Adipocyte (in vitro differentiated cells): ENCODE measurements at regions not wholly inside any gene's neighbourhood (a gene's known extent, or its start where the extent isn't known, plus 50 kb on each side); places are given as distances from the start of the nearest gene placed in this dataset.

Source experiments
- DNase-seq: peaks from one replicate; pipeline ENCODE4 v3.0.0-alpha.2; 2015; ENCODE audit warnings: low read depth
- H3K27me3 ChIP-seq: replicated peaks from 2 replicates; pipeline ENCODE4 v1.7.0; 2013; ENCODE audit warnings: mild to moderate bottlenecking, low read length, moderate library complexity; ENCODE audit not compliant: control insufficient read depth, insufficient read depth
- H3K36me3 ChIP-seq: 2 replicates; pipeline ENCODE4 v1.7.0; 2013; ENCODE audit warnings: low read length, mild to moderate bottlenecking, moderate library complexity; ENCODE audit not compliant: control insufficient read depth, insufficient read depth, severe bottlenecking
- H3K4me1 ChIP-seq: 2 replicates; pipeline ENCODE4 v1.7.0; 2013; ENCODE audit warnings: mild to moderate bottlenecking, low read length, moderate library complexity; ENCODE audit not compliant: control insufficient read depth, insufficient read depth
- H3K4me3 ChIP-seq: 2 replicates; pipeline ENCODE4 v1.7.0; 2013; ENCODE audit warnings: mild to moderate bottlenecking, low read length, moderate library complexity
- H3K9ac ChIP-seq: 2 replicates; pipeline ENCODE4 v1.7.0; 2013; ENCODE audit warnings: mild to moderate bottlenecking, low read length, moderate library complexity
- H3K9me3 ChIP-seq: 2 replicates; pipeline ENCODE4 v1.7.0; 2013; ENCODE audit warnings: mild to moderate bottlenecking, low read length, moderate library complexity; ENCODE audit not compliant: control insufficient read depth

DNA sequence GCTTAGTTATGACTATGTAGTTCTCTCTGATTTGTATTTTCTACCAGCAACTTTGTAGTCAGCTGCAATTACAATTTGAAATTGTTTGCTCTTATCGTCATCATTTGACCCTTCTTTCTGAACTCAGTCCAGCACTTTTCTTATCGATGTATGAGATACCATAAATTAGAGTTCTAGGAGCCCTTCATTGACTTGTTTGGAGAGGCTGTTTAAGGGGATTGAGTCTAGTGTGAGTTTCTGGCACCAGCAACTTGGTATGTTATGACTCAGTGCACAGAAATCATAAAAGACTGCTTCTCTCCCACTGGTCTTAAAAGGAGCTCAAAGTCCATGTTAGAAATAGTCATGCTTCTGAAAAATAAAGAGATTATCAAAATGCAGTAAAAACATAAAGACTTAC is 190.3 kb downstream of the TENT5A start:
- peak; percentile 78 for DNase-seq
- Histone ChIP-seq H3K9ac (no peak overlapping the region), H3K9me3 (no peaks in the 10 kb centered on the region), H3K36me3 (no peaks in the 10 kb centered on the region), H3K27me3 (no peaks in the 10 kb centered on the region), H3K4me3 (peak overlapping the region; percentile 53), H3K4me1 (peaks cover 25% of the 10 kb centered on the region)

DNA sequence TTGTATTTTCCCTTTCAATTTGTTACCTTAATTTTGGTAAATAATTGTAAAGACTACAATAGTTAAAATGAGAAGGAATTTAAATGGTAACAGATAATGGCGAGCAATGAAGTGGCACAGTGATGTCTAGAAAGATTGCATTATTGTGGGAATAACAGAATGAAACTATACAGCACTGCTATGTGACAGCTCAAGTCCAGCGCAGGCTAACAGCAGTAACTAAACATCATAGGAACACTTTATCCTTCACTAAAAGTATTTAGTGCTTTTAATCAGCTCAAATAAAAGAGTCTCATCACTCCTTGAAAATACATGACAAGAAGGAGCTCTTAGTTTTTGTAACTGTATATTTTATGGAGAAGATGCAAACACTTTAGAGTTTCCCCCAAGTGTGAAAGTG is 190.8 kb downstream of the TENT5A start:
- Histone ChIP-seq H3K4me3 (peak overlapping the region; percentile 53), H3K36me3 (no peaks in the 10 kb centered on the region), H3K9ac (no peak overlapping the region), H3K4me1 (peaks cover 25% of the 10 kb centered on the region), H3K9me3 (no peaks in the 10 kb centered on the region), H3K27me3 (no peaks in the 10 kb centered on the region)
- DNase-seq, result peak; percentile 8

DNA sequence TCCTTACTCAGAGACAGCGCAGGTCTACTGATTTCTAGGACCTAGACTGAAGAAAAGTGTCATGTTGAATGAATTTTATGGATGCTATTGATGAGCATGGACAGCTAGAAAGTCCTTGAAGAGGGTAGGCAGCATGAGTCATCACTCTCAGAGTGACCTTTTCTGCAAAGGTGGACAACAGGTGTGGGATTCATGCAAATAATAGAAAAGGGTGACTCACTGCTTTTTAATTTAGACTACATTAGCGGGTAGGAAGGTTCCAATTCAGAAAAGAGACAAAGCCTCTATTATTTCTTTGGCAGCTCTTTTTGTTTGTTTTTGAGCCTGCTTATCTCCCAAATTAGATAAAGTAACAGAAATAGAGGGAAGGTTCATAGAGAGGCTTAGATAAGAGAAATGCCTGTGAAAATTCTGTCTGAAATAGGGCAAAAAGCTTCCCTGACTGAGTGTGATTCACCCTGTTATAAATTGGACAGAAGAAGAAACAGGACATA is 191.4 kb downstream of the TENT5A start:
- no peak for DNase-seq

DNA sequence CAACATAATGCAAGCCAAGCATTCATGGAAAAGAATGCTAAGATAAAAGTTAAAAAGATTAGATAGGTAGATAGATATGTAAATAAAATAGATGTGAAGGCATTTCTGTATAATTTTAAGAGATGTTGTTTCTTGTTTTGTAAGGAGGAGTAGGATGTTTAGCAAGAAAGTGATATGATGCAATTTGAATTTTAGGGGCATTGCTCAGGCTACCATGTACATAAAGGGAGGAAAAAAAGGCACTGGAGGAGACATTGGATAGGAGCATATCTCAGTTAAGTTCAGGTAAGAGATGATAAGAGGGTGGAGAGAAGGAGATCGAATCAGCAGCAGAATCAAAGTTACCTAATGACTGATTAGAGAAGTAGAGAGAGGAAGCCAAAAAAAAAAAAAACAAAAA is 194.7 kb downstream of the TENT5A start:
- DNase-seq, result peak; percentile 44
- H3K27me3 ChIP-seq, result no peaks in the 10 kb centered on the region
- peaks cover 26% of the 10 kb centered on the region for H3K4me1 ChIP-seq
- H3K4me3 ChIP-seq, result no peak overlapping the region
- no peaks in the 10 kb centered on the region for H3K36me3 ChIP-seq
- no peaks in the 10 kb centered on the region for H3K9me3 ChIP-seq
- no peak overlapping the region for H3K9ac ChIP-seq

More for the DNA sequence above, 191.4 kb downstream of the TENT5A start:
- peak overlapping the region; percentile 53 for H3K4me3 ChIP-seq
- H3K9ac ChIP-seq, result no peak overlapping the region
- no peaks in the 10 kb centered on the region for H3K36me3 ChIP-seq
- H3K27me3 ChIP-seq, result no peaks in the 10 kb centered on the region
- H3K9me3 ChIP-seq, result no peaks in the 10 kb centered on the region
- H3K4me1 ChIP-seq, result peaks cover 30% of the 10 kb centered on the region

DNA sequence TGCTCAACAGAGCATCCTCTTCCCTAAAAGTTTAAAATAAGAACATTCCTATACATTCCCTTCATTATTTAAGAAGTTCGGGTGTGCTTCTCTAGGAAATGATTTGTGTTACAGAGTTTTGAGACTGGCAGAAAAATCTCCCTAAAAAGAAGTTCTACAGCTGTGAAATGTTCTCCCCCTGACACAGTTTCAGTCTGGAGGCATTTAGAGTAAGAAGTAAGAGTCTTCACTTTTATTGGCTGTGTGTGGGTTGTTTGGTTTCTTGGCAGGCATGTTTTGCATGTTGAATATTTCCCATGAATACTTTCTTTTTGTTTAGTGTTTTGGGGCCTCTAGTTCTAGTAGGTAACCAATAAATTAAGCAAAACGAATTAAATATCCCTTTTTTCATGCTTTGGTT is 195.9 kb downstream of the TENT5A start:
- DNase-seq, result peak; percentile 42
- Histone ChIP-seq H3K4me3 (no peak overlapping the region), H3K9me3 (no peaks in the 10 kb centered on the region)

DNA sequence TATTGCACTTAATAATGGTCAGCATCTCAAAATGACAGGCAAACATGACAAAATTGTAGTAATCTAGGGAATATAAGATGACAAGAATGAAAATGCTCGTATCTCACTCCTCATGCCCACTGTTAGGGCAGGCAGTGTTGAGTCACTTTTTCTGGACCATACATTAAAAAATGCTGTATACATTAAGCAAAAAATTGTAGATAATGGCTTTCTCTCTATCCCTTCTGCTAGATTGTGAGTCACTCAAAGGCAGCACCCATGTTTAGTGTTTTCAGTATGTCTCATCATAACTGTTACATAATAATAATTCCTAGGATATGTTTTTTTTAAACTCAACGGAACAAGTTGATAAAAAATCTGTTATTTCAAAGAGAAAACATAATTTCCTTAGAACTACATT is 199.3 kb downstream of the TENT5A start:
- H3K4me1 ChIP-seq, result peaks cover 11% of the 10 kb centered on the region
- H3K9me3 ChIP-seq, result no peaks in the 10 kb centered on the region
- H3K9ac ChIP-seq, result no peak overlapping the region
- no peaks in the 10 kb centered on the region for H3K27me3 ChIP-seq
- H3K36me3 ChIP-seq, result no peaks in the 10 kb centered on the region
- peak; percentile 29 for DNase-seq
- no peak overlapping the region for H3K4me3 ChIP-seq

More for the DNA sequence above, 195.9 kb downstream of the TENT5A start:
- no peaks in the 10 kb centered on the region for H3K27me3 ChIP-seq
- no peak overlapping the region for H3K9ac ChIP-seq
- H3K36me3 ChIP-seq, result no peaks in the 10 kb centered on the region
- peaks cover 14% of the 10 kb centered on the region for H3K4me1 ChIP-seq

DNA sequence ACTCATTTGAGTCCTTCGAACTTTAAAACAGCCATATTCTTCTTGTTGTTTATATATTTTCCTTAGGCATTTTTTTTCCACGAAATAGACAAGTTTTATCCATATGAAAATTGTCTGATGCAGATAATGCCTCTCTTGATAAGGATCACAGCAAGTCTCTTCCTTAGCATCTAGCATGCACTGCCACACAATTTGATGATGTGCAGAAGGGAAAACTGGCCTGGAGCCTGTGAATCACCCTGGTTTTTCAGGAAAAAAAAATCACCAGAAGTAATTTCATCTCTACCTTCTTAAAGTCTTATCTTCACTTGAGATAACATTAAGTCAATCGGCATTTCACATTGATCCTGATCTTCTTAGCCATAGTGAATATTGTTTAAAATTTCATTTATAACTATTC is 199.8 kb downstream of the TENT5A start:
- no peak for DNase-seq
- Histone ChIP-seq H3K9me3 (no peaks in the 10 kb centered on the region), H3K9ac (no peak overlapping the region), H3K27me3 (no peaks in the 10 kb centered on the region), H3K4me1 (peaks cover 10% of the 10 kb centered on the region), H3K4me3 (no peak overlapping the region), H3K36me3 (no peaks in the 10 kb centered on the region)

DNA sequence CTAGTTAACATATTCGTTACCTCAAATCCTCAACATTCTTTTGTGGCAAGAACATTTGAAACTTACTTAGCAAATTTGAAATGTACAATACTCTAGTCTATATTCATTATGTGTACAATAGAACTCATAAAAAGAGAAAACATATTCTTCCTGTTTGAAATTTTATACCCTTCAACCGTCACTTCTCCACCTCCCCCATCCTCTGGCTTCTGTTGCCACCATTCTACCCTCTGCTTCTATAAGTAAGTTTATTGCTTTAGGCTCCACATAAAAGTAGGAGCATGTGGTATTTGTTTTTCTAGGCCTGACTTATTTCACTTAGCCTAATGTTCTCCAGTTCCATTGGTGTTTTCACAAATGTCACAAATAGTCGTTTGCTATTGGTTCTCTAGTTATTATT is 205.3 kb downstream of the TENT5A start:
- H3K9ac ChIP-seq, result no peak overlapping the region
- no peaks in the 10 kb centered on the region for H3K36me3 ChIP-seq
- H3K27me3 ChIP-seq, result no peaks in the 10 kb centered on the region
- no peaks in the 10 kb centered on the region for H3K4me1 ChIP-seq
- H3K9me3 ChIP-seq, result no peaks in the 10 kb centered on the region
- no peak for DNase-seq
- no peak overlapping the region for H3K4me3 ChIP-seq

DNA sequence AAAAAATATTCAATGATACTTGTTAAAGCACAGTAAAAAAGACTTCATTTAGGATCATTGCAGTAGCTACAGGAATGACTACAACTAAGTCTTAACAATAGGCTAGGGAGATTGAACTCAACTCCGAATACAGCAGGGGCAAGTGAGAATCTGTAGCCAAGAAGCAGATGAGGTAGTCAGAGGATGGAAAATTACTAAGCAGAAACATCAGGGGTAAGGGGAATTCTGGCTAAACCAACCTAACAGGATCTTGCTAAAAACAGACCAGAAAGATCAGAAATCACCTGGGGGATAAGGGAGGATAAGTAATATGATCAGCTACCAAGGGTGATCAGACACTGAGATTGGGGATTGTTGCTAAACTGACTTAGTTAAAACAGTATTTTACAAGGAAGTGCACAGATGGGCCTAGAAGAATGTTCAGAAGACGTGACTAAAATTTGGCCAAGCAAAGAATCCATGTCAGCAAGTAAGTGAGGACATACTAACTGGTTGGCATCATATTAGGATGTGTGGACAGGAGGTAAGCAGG is 217.5 kb downstream of the TENT5A start:
- no peak for DNase-seq
- H3K9ac ChIP-seq, result no peak overlapping the region
- H3K9me3 ChIP-seq, result no peaks in the 10 kb centered on the region
- H3K36me3 ChIP-seq, result no peaks in the 10 kb centered on the region
- H3K4me1 ChIP-seq, result no peaks in the 10 kb centered on the region
- no peak overlapping the region for H3K4me3 ChIP-seq
- no peaks in the 10 kb centered on the region for H3K27me3 ChIP-seq

DNA sequence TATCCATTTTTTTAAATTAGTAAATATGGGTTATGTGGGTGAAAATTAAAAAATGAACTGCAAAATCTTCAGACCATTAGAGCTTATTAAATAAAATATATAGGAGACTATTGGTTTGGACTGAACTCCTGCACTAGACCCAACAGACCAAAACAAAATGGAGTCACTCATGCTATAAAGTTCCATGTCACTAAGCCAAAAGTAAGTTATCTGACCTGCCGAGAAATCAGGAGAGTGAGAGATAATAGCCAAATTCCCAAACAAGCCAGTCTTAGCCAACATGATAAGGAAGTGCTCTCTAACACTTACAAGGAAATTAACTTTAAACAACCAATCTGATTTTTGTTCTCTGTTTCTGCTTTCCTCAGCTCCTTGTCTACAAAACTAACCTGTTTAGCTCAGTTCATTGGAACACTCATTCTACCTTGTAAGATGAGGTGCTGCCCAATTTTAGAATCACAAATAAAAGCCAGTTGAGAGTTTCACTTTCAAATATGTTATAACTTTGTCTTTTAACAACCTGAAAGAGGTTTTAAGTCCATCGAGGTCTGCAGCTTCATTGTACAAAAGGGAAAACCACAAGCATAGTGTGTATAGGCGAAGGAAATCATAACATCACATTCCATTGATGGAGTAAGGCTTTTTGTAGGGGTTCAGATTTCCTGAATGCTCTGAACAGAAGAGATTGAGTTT is 220.5 kb downstream of the TENT5A start:
- H3K9ac ChIP-seq, result no peak overlapping the region
- peak; percentile 25 for DNase-seq
- H3K9me3 ChIP-seq, result no peaks in the 10 kb centered on the region
- H3K4me3 ChIP-seq, result no peak overlapping the region
- H3K36me3 ChIP-seq, result no peaks in the 10 kb centered on the region
- no peaks in the 10 kb centered on the region for H3K4me1 ChIP-seq
- H3K27me3 ChIP-seq, result no peaks in the 10 kb centered on the region

DNA sequence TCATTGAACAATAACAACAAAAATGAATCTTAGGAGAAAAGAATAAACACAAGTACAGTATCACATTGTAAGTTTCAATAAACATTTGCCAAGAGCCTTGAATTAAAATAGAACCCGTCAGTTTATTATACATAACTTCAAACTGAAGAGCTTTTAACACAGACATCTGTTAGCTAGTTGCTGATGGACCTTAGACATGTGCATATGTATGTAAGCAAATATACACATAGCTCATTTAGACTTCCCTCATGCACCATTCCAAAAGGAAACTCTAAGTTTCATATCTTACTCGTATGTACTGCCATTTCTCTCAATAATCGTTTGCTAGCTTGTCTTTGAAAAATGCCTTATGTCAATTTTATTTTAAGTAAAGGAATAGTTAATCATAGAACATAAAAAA is 235.0 kb downstream of the TENT5A start:
- no peak for DNase-seq
- Histone ChIP-seq H3K27me3 (no peaks in the 10 kb centered on the region), H3K4me3 (no peak overlapping the region), H3K4me1 (peaks cover 13% of the 10 kb centered on the region), H3K36me3 (no peaks in the 10 kb centered on the region), H3K9me3 (no peaks in the 10 kb centered on the region), H3K9ac (no peak overlapping the region)
